Stomach (tissue), 8 donors: ENCODE measurements at regions not wholly inside any gene's neighbourhood (a gene's known extent, or its start where the extent isn't known, plus 50 kb on each side); places are given as distances from the start of the nearest gene placed in this dataset.

Experiments
- DNase-seq, 2 donors: peaks; one replicate each; pipeline versions ENCODE4 v3.0.0 to v3.0.0-alpha.2; 2013 to 2019
- H3K27ac ChIP-seq, 5 donors: fragments of 200-600 bp in 4 of 5; sonication (generic) in 4 of 5; one replicate each; pipeline ENCODE4 v1.5.1; 2013 to 2019; ENCODE audit warnings: mild to moderate bottlenecking in 1 of 5, moderate library complexity in 1 of 5
- H3K27me3 ChIP-seq, 3 donors: fragments of 200-600 bp; sonication (generic); one replicate each; pipeline ENCODE4 v1.5.1; 2017 to 2019; ENCODE audit warnings: mixed run types in 1 of 3
- H3K36me3 ChIP-seq, 4 donors: fragments of 200-600 bp; sonication (generic); 1 replicate in 3 of 4; 2 replicates in 1 of 4; pipeline ENCODE4 v1.5.1; 2016 to 2019
- H3K4me1 ChIP-seq, 4 donors: fragments of 200-600 bp; sonication (generic); one replicate each; pipeline ENCODE4 v1.5.1; 2016 to 2019
- H3K4me3 ChIP-seq, 4 donors: fragments of 200-600 bp; sonication (generic) in 3 of 4; one replicate each; pipeline ENCODE4 v1.5.1; 2016 to 2019; ENCODE audit warnings: mild to moderate bottlenecking in 1 of 4
- H3K9me3 ChIP-seq, 4 donors: fragments of 200-600 bp; sonication (generic); one replicate each; pipeline ENCODE4 v1.5.1; 2016 to 2019
- CTCF ChIP-seq, 7 experiments: fragments of 450-650 bp in 4 of 7; fragments of 200-600 bp in 3 of 7; sonication (generic) in 3 of 7; IDR thresholded peaks; one replicate each; pipeline ENCODE4 v1.5.1; 2016 to 2019; ENCODE audit warnings: antibody characterized with exemption in 7 of 7, control low read depth in 2 of 7, mild to moderate bottlenecking in 1 of 7
- EP300 ChIP-seq: sonication (generic); formaldehyde crosslinking; IDR thresholded peaks from one replicate; pipeline ENCODE4 v1.6.1; 2017; ENCODE audit warnings: antibody characterized with exemption
- POLR2A ChIP-seq, 4 donors: fragments of 450-650 bp; IDR thresholded peaks; one replicate each; pipeline ENCODE4 v1.6.1; 2016; ENCODE audit warnings: antibody characterized with exemption in 4 of 4, control low read depth in 2 of 4, mild to moderate bottlenecking in 1 of 4, moderate library complexity in 1 of 4
- POLR2AphosphoS5 ChIP-seq, 3 donors: sonication (generic); formaldehyde crosslinking; IDR thresholded peaks; one replicate each; pipeline ENCODE4 v1.6.1; 2016; ENCODE audit warnings: antibody characterized with exemption in 3 of 3
- WGBS, 5 donors: extraction: QIAGEN DNeasy Blood & Tissue Kit in 3 of 5; methylation state at CpG; one replicate each; pipeline versions ENCODE4 v1.1.5 to v1.1.7; 2013 to 2018; 5-methylcytosine and 5-hydroxymethylcytosine counted together
- intact Hi-C: fragments of 100-400 bp; cut with DNase I; formaldehyde crosslinking; loops from one replicate; pipeline ENCODE4 v1.15.1; 2023; ENCODE audit warnings: low total_unique reads
- donor health status: healthy with polysubstance abuse.
- donor health status: Bipolar disorder and iron deficiency.
- donor health status: healthy.

- H3K4me1 ChIP-seq = peaks cover 0 to 6% (median 0%) of the 10 kb centered on the region in 4 donors
- DNase-seq = no peak
- no peak for TF ChIP-seq EP300
- no peak for TF ChIP-seq POLR2A (IDR thresholded peaks at IDR 0.05)
- TF ChIP-seq POLR2AphosphoS5 (IDR thresholded peaks at IDR 0.05) = no peak
- TF ChIP-seq CTCF (IDR thresholded peaks at IDR 0.05) = no peak
- H3K9me3 ChIP-seq = no peaks in the 10 kb centered on the region
- no peaks in the 10 kb centered on the region for H3K36me3 ChIP-seq
- 51 to 62% (median 60%) methylated on average over 6 of the region's 6 CpGs for WGBS, 5 donors
- intact Hi-C loops = no loop called here
- H3K4me3 ChIP-seq = no peak overlapping the region
- no peak overlapping the region for H3K27ac ChIP-seq
- no peaks in the 10 kb centered on the region for H3K27me3 ChIP-seq
Observed at GRCh38 chr7:124412531-124412930, 353.1 kb downstream of the GPR37 start.

DNA sequence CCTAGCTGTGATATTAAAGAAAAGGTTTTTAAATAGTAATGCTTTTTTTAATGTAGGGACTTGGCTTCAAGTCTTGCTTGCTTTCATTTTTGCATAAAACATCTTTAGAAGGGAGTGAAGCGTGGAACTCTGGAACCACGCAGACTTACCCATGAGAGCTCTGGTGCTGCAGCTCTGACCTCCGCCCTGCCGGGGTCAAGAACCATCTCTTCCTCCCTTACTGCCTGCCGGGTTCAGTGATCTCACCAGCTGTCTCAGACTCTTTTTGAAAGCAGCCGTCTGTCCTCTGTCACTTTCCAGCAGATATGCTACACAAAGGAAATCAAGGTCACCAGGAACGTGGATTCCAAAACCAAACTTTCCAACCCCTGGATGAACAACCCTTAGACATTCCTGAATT, 353.8 kb downstream of the GPR37 start:
- Histone ChIP-seq H3K9me3 (no peaks in the 10 kb centered on the region), H3K36me3 (no peaks in the 10 kb centered on the region), H3K27me3 (no peaks in the 10 kb centered on the region), H3K4me1 (peaks cover 0 to 6% (median 0%) of the 10 kb centered on the region in 4 donors), H3K4me3 (no peak overlapping the region), H3K27ac (no peak overlapping the region)
- TF ChIP-seq POLR2AphosphoS5 (IDR thresholded peaks at IDR 0.05) (no peak), POLR2A (IDR thresholded peaks at IDR 0.05) (no peak), CTCF (IDR thresholded peaks at IDR 0.05) (no peak), EP300 (no peak)
- 34 to 55% (median 53%) methylated on average over 7 of the region's 7 CpGs for WGBS, 5 donors
- intact Hi-C loops = no loop called here
- peak in 1 of 2 donors; percentile 3 for DNase-seq

- 71 to 89% (median 75%) methylated on average over 1 of the region's 1 CpG for WGBS, 5 donors
- Histone ChIP-seq H3K4me1 (no peaks in the 10 kb centered on the region), H3K27me3 (no peaks in the 10 kb centered on the region), H3K36me3 (no peaks in the 10 kb centered on the region), H3K4me3 (no peak overlapping the region), H3K9me3 (no peaks in the 10 kb centered on the region), H3K27ac (no peak overlapping the region)
- DNase-seq = no peak
- TF ChIP-seq EP300 (no peak), CTCF (IDR thresholded peaks at IDR 0.05) (no peak), POLR2A (IDR thresholded peaks at IDR 0.05) (no peak), POLR2AphosphoS5 (IDR thresholded peaks at IDR 0.05) (no peak)
- intact Hi-C loops = no loop called here
Observed at GRCh38 chr7:124403587-124403986, 362.0 kb downstream of the GPR37 start.

- WGBS, 5 donors = 49 to 78% (median 72%) methylated on average over 2 of the region's 2 CpGs
- H3K36me3 ChIP-seq = no peaks in the 10 kb centered on the region
- no peak for DNase-seq
- no peaks in the 10 kb centered on the region for H3K9me3 ChIP-seq
- H3K4me1 ChIP-seq = no peaks in the 10 kb centered on the region
- TF ChIP-seq POLR2A (IDR thresholded peaks at IDR 0.05) (no peak), POLR2AphosphoS5 (IDR thresholded peaks at IDR 0.05) (no peak), EP300 (no peak), CTCF (IDR thresholded peaks at IDR 0.05) (no peak)
- no peak overlapping the region for H3K27ac ChIP-seq
- intact Hi-C loops = no loop called here
- no peaks in the 10 kb centered on the region for H3K27me3 ChIP-seq
- no peak overlapping the region for H3K4me3 ChIP-seq
Observed at GRCh38 chr7:124403112-124403511, 362.5 kb downstream of the GPR37 start.
